ENCODE measurements at regions not wholly inside any gene's neighbourhood (a gene's known extent, or its start where the extent isn't known, plus 50 kb on each side); places are given as distances from the start of the nearest gene placed in this dataset.

- FAIRE-seq (no peak), DNase-seq (ENCODE audit: low spot score) (no peak)
Observed at GRCh38 chr20:7330850-7331249, 563.4 kb downstream of the BMP2 start.

GRCh38 chr20:7332169-7332568, 564.7 kb downstream of the BMP2 start:
- no peak for DNase-seq (ENCODE audit: low spot score)
- FAIRE-seq: no peak

GRCh38 chr20:7333841-7334240, 566.4 kb downstream of the BMP2 start:
- FAIRE-seq: no peak
- no peak for DNase-seq (ENCODE audit: low spot score)

GRCh38 chr20:7346026-7346425, 578.5 kb downstream of the BMP2 start:
- FAIRE-seq (no peak), DNase-seq (ENCODE audit: low spot score) (no peak)

GRCh38 chr20:7346562-7346961, 579.1 kb downstream of the BMP2 start:
- peak; percentile 16 for DNase-seq (ENCODE audit: low spot score)
- FAIRE-seq: no peak

- DNase-seq (ENCODE audit: low spot score): no peak
- FAIRE-seq: no peak
Observed at GRCh38 chr20:7347409-7347808, 579.9 kb downstream of the BMP2 start.

- FAIRE-seq (no peak), DNase-seq (ENCODE audit: low spot score) (no peak)
Observed at GRCh38 chr20:7348253-7348652, 580.8 kb downstream of the BMP2 start.

- FAIRE-seq (no peak), DNase-seq (ENCODE audit: low spot score) (no peak)
Observed at GRCh38 chr20:7352165-7352564, 584.7 kb downstream of the BMP2 start.

GRCh38 chr20:7355051-7355450, 585.2 kb downstream of the HAO1 start:
- FAIRE-seq: no peak
- peak; percentile 5 for DNase-seq (ENCODE audit: low spot score)

- no peak for DNase-seq (ENCODE audit: low spot score)
- no peak for FAIRE-seq
Observed at GRCh38 chr20:7358670-7359069, 581.6 kb downstream of the HAO1 start.

- FAIRE-seq (no peak), DNase-seq (ENCODE audit: low spot score) (no peak)
Observed at GRCh38 chr20:7359739-7360138, 580.5 kb downstream of the HAO1 start.

- FAIRE-seq (no peak), DNase-seq (ENCODE audit: low spot score) (no peak)
Observed at GRCh38 chr20:7361321-7361720, 578.9 kb downstream of the HAO1 start.

GRCh38 chr20:7361931-7362330, 578.3 kb downstream of the HAO1 start:
- FAIRE-seq: no peak
- no peak for DNase-seq (ENCODE audit: low spot score)

- FAIRE-seq: no peak
Observed at GRCh38 chr20:7362601-7363000, 577.7 kb downstream of the HAO1 start.

GRCh38 chr20:7366189-7366588, 574.1 kb downstream of the HAO1 start:
- DNase-seq (ENCODE audit: low spot score): no peak

More at GRCh38 chr20:7362601-7363000, 577.7 kb downstream of the HAO1 start:
- no peak for DNase-seq (ENCODE audit: low spot score)

GRCh38 chr20:7371518-7372163, 568.6 kb downstream of the HAO1 start:
- FAIRE-seq (no peak), DNase-seq (ENCODE audit: low spot score) (no peak)

More at GRCh38 chr20:7366189-7366588, 574.1 kb downstream of the HAO1 start:
- FAIRE-seq: no peak

GRCh38 chr20:7375905-7376304, 564.4 kb downstream of the HAO1 start:
- no peak for DNase-seq (ENCODE audit: low spot score)
- FAIRE-seq: peak; percentile 76

- FAIRE-seq (no peak), DNase-seq (ENCODE audit: low spot score) (no peak)
Observed at GRCh38 chr20:7378864-7379605, 561.2 kb downstream of the HAO1 start.

GRCh38 chr20:7379621-7380220, 560.5 kb downstream of the HAO1 start:
- DNase-seq (ENCODE audit: low spot score): peak; percentile 55
- FAIRE-seq: no peak

- DNase-seq (ENCODE audit: low spot score) (no peak), FAIRE-seq (no peak)
Observed at GRCh38 chr20:7383216-7383615, 557.0 kb downstream of the HAO1 start.

GRCh38 chr20:7387638-7388193, 552.5 kb downstream of the HAO1 start:
- no peak for DNase-seq (ENCODE audit: low spot score)
- FAIRE-seq: no peak

- no peak for FAIRE-seq
- DNase-seq (ENCODE audit: low spot score): no peak
Observed at GRCh38 chr20:7389216-7389615, 551.0 kb downstream of the HAO1 start.

Measured in RCC 7860 (cell line).